Neural crest cell (in vitro differentiated cells): ENCODE measurements at regions not wholly inside any gene's neighbourhood (a gene's known extent, or its start where the extent isn't known, plus 50 kb on each side); places are given as distances from the start of the nearest gene placed in this dataset.

ENCODE experiments used
- DNase-seq: peaks from one replicate; pipeline ENCODE4 v3.0.0; 2021; ENCODE audit warnings: low read depth, mixed read lengths, low spot score
- H3K27ac Mint-ChIP-seq: one replicate; pipeline ENCODE4 v1.8.0; 2021; ENCODE audit warnings: mild to moderate bottlenecking, mixed read lengths; ENCODE audit not compliant: unreplicated experiment
- H3K27me3 Mint-ChIP-seq: 2 replicates; pipeline ENCODE4 v1.8.0; 2021; ENCODE audit warnings: low read depth, mild to moderate bottlenecking, mixed read lengths
- H3K36me3 Mint-ChIP-seq: 2 replicates; pipeline ENCODE4 v1.8.0; 2021; ENCODE audit warnings: low read depth, mild to moderate bottlenecking, mixed read lengths
- H3K4me1 Mint-ChIP-seq: 2 replicates; pipeline ENCODE4 v1.8.0; 2021; ENCODE audit warnings: mixed read lengths
- H3K4me3 Mint-ChIP-seq: one replicate; pipeline ENCODE4 v1.8.0; 2021; ENCODE audit warnings: mild to moderate bottlenecking, mixed read lengths
- H3K9me3 Mint-ChIP-seq: 2 replicates; pipeline ENCODE4 v1.8.0; 2021; ENCODE audit warnings: mixed read lengths
- CTCF ChIP-seq: fragments of 200-600 bp; sonication (generic); conservative IDR thresholded peaks from 2 replicates; pipeline ENCODE4 v1.5.0; 2021; ENCODE audit warnings: antibody characterized with exemption, mild to moderate bottlenecking

- Mint-ChIP-seq H3K36me3 (no peaks in the 10 kb centered on the region), H3K9me3 (peaks cover 5% of the 10 kb centered on the region), H3K27me3 (no peaks in the 10 kb centered on the region), H3K27ac (no peak overlapping the region), H3K4me3 (no peak overlapping the region), H3K4me1 (no peaks in the 10 kb centered on the region)
- DNase-seq: no peak
- no peak for TF ChIP-seq CTCF
Measured at GRCh38 chr17:59506894-59507726, 58.3 kb upstream of the DHX40 start.

- H3K27me3 Mint-ChIP-seq: no peaks in the 10 kb centered on the region
- DNase-seq: no peak
- H3K9me3 Mint-ChIP-seq: peaks cover 5% of the 10 kb centered on the region
- no peaks in the 10 kb centered on the region for H3K36me3 Mint-ChIP-seq
- H3K4me3 Mint-ChIP-seq: no peak overlapping the region
- H3K27ac Mint-ChIP-seq: no peak overlapping the region
- no peak for TF ChIP-seq CTCF
- no peaks in the 10 kb centered on the region for H3K4me1 Mint-ChIP-seq
Measured at GRCh38 chr17:59508999-59509625, 56.3 kb upstream of the DHX40 start.

GRCh38 chr17:59510611-59511010 lies 54.8 kb upstream of the DHX40 start:
- TF ChIP-seq CTCF: no peak
- Mint-ChIP-seq H3K27me3 (no peaks in the 10 kb centered on the region), H3K4me3 (no peak overlapping the region), H3K36me3 (no peaks in the 10 kb centered on the region), H3K4me1 (no peaks in the 10 kb centered on the region), H3K27ac (no peak overlapping the region), H3K9me3 (no peaks in the 10 kb centered on the region)
- DNase-seq: no peak

GRCh38 chr17:59511726-59512125 lies 53.7 kb upstream of the DHX40 start:
- no peak for TF ChIP-seq CTCF
- Mint-ChIP-seq H3K27ac (no peak overlapping the region), H3K4me3 (no peak overlapping the region), H3K36me3 (no peaks in the 10 kb centered on the region), H3K4me1 (no peaks in the 10 kb centered on the region), H3K9me3 (no peaks in the 10 kb centered on the region), H3K27me3 (no peaks in the 10 kb centered on the region)
- DNase-seq: no peak

GRCh38 chr17:59512844-59513385 lies 52.5 kb upstream of the DHX40 start:
- no peak overlapping the region for H3K27ac Mint-ChIP-seq
- no peaks in the 10 kb centered on the region for H3K36me3 Mint-ChIP-seq
- no peak for TF ChIP-seq CTCF
- no peaks in the 10 kb centered on the region for H3K27me3 Mint-ChIP-seq
- no peak overlapping the region for H3K4me3 Mint-ChIP-seq
- no peak for DNase-seq
- H3K9me3 Mint-ChIP-seq: no peaks in the 10 kb centered on the region
- H3K4me1 Mint-ChIP-seq: no peaks in the 10 kb centered on the region
